ENCODE measurements at regions not wholly inside any gene's neighbourhood (a gene's known extent, or its start where the extent isn't known, plus 50 kb on each side); places are given as distances from the start of the nearest gene placed in this dataset.

DNA sequence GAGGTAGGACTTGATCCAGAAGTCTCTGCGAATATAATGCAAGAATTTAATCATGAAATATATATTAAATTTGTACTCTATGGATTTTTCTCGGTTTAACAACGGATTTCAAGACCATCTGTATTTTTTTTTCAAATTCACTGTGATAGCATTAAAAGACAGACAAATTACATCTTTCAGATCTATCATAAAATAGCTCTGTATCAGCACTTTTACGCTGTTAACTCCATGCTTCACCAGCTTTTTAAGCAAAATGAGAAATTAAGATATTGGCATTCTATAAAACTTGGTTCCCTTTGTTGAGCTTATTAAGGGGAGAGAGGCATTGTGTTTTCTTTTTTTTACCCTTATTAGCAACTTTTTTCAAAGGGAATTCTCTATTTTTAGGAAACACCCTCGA is 1377.6 kb upstream of the NXPH2 start:
- Histone ChIP-seq H3K9me3 (no peaks in the 10 kb centered on the region), H3K27me3 (no peaks in the 10 kb centered on the region), H3K36me3 (no peaks in the 10 kb centered on the region), H3K4me3 (no peak overlapping the region), H3K4me1 (no peaks in the 10 kb centered on the region), H3K27ac (no peak overlapping the region)
- 59 to 69% methylated on average over 5 of the region's 5 CpGs for WGBS, 2 donors
- ATAC-seq (ENCODE audit: low FRiP score in 2 of 2) (no peak), DNase-seq (no peak)
- TF ChIP-seq, protein P1, sequence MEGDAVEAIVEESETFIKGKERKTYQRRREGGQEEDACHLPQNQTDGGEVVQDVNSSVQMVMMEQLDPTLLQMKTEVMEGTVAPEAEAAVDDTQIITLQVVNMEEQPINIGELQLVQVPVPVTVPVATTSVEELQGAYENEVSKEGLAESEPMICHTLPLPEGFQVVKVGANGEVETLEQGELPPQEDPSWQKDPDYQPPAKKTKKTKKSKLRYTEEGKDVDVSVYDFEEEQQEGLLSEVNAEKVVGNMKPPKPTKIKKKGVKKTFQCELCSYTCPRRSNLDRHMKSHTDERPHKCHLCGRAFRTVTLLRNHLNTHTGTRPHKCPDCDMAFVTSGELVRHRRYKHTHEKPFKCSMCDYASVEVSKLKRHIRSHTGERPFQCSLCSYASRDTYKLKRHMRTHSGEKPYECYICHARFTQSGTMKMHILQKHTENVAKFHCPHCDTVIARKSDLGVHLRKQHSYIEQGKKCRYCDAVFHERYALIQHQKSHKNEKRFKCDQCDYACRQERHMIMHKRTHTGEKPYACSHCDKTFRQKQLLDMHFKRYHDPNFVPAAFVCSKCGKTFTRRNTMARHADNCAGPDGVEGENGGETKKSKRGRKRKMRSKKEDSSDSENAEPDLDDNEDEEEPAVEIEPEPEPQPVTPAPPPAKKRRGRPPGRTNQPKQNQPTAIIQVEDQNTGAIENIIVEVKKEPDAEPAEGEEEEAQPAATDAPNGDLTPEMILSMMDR (IDR thresholded peaks at IDR 0.05): no peak
- TF ChIP-seq POLR2A (IDR thresholded peaks at IDR 0.05) (no peak), POLR2AphosphoS5 (IDR thresholded peaks at IDR 0.05) (no peak), EP300 (IDR thresholded peaks at IDR 0.05) (no peak)

DNA sequence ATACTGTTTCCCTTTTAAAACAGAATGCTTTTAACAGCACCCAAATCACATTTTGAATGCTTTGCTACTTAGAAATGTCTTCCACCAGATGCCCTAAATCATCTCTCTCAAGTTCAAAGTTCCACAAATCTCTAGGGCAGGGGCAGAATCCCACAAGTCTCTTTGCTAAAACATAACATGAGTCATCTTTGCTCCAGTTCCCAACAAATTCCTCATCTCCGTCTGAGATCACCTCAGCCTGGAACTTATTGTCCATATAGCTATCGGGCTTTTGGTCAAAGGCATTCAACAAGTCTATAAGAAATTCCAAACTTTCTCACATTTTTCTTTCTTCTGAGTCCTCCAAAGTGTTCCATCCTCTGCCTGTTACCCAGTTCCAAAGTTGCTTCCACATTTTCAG is 1374.5 kb upstream of the NXPH2 start:
- 90 to 96% methylated on average over 2 of the region's 2 CpGs for WGBS, 2 donors
- no peak overlapping the region for H3K4me3 ChIP-seq
- no peaks in the 10 kb centered on the region for H3K36me3 ChIP-seq
- TF ChIP-seq EP300 (IDR thresholded peaks at IDR 0.05) (no peak), POLR2A (IDR thresholded peaks at IDR 0.05) (no peak), POLR2AphosphoS5 (IDR thresholded peaks at IDR 0.05) (no peak)
- TF ChIP-seq, protein P1 (IDR thresholded peaks at IDR 0.05): no peak
- H3K27ac ChIP-seq: no peak overlapping the region
- no peaks in the 10 kb centered on the region for H3K27me3 ChIP-seq
- no peaks in the 10 kb centered on the region for H3K9me3 ChIP-seq
- H3K4me1 ChIP-seq: no peaks in the 10 kb centered on the region
- ATAC-seq (ENCODE audit: low FRiP score in 2 of 2) (no peak), DNase-seq (no peak)

DNA sequence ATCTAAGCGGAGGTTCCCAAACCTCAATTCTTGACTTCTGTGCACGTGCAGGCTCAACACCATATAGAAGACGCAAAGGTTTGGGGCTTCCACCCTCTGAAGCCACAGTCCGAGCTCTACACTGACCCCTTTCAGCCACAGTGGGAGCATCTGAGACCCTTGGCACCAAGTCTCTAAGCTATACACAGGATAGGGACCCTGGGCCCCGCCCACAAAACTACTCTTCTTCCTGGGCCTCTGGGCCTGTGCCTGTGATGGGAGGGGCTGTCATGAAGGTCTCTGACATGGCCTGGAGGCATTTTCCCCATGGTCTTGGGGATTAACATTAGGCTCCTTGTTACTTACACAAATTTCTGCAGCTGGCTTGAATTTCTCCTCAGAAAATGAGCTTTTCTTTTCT is 1374.1 kb upstream of the NXPH2 start:
- no peak overlapping the region for H3K27ac ChIP-seq
- TF ChIP-seq EP300 (IDR thresholded peaks at IDR 0.05) (no peak), POLR2AphosphoS5 (IDR thresholded peaks at IDR 0.05) (no peak), POLR2A (IDR thresholded peaks at IDR 0.05) (no peak)
- TF ChIP-seq, protein P1 (IDR thresholded peaks at IDR 0.05): no peak
- no peak for DNase-seq
- H3K36me3 ChIP-seq: no peaks in the 10 kb centered on the region
- no peaks in the 10 kb centered on the region for H3K9me3 ChIP-seq
- no peaks in the 10 kb centered on the region for H3K27me3 ChIP-seq
- no peak overlapping the region for H3K4me3 ChIP-seq
- no peak for ATAC-seq (ENCODE audit: low FRiP score in 2 of 2)
- H3K4me1 ChIP-seq: no peaks in the 10 kb centered on the region
- 73 to 74% methylated on average over 4 to 5 of the region's 5 CpGs for WGBS, 2 donors

DNA sequence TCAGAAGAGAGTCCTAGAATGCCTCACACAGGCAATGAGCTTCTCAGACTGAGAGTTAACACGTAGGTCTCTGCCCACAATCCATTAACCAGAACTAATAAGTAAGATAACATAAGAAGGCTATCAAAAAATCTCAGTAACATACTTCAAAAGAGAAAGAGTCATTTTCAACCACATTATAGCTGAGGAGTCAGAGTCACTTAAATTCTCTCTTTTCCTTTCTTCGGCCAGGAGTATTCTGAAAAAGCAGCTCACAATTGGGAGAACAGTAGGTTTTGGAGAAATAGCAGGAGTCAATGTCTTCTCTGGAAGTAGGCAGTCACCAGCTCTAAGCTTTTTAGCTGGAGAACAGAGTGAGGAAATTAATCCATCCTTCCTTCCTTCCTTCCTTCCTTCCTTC is 1364.4 kb upstream of the NXPH2 start:
- no peak for DNase-seq
- Histone ChIP-seq H3K4me1 (no peaks in the 10 kb centered on the region), H3K4me3 (no peak overlapping the region), H3K27me3 (no peaks in the 10 kb centered on the region), H3K27ac (no peak overlapping the region), H3K36me3 (no peaks in the 10 kb centered on the region), H3K9me3 (peaks cover 0 to 6% (median 0%) of the 10 kb centered on the region in 4 donors)
- ATAC-seq (ENCODE audit: low FRiP score in 2 of 2): no peak
- 78 to 82% methylated on average over 2 of the region's 2 CpGs for whole genome bisulfite sequencing, 2 donors
- TF ChIP-seq POLR2AphosphoS5 (IDR thresholded peaks at IDR 0.05) (no peak), POLR2A (IDR thresholded peaks at IDR 0.05) (no peak), EP300 (IDR thresholded peaks at IDR 0.05) (no peak)
- TF ChIP-seq, protein P1 (IDR thresholded peaks at IDR 0.05): no peak

DNA sequence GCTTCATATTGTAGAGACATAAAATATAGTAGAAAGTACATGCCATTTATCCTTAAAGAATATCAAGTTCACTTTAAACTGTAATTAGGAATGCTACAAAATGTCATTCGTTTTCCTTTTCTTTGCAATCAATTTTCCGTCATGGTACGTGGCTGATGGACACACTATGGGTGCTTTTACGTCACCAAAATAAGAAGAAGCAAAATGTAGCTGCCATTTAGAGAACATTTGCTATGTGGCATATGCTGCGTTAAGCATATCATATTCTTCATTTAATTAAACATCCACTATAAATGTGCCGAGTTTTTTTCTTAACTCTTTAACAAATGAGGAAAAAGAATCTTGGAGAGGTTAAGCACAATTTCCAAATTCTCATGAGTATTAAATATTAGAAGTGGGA is 1358.5 kb upstream of the NXPH2 start:
- H3K36me3 ChIP-seq: no peaks in the 10 kb centered on the region
- no peak for ATAC-seq (ENCODE audit: low FRiP score in 2 of 2)
- TF ChIP-seq EP300 (IDR thresholded peaks at IDR 0.05): no peak
- TF ChIP-seq POLR2A (IDR thresholded peaks at IDR 0.05): no peak
- TF ChIP-seq, protein P1 (IDR thresholded peaks at IDR 0.05): no peak
- no peak for TF ChIP-seq POLR2AphosphoS5 (IDR thresholded peaks at IDR 0.05)
- H3K27ac ChIP-seq: no peak overlapping the region
- H3K9me3 ChIP-seq: peaks cover 0 to 6% (median 0%) of the 10 kb centered on the region in 4 donors
- DNase-seq: no peak
- no peaks in the 10 kb centered on the region for H3K4me1 ChIP-seq
- WGBS, 2 donors: 86 to 88% methylated on average over 6 of the region's 6 CpGs
- no peaks in the 10 kb centered on the region for H3K27me3 ChIP-seq
- no peak overlapping the region for H3K4me3 ChIP-seq

Measured in upper lobe of left lung (tissue), 6 donors.